Pancreas (tissue), 10 donors: ENCODE measurements at regions not wholly inside any gene's neighbourhood (a gene's known extent, or its start where the extent isn't known, plus 50 kb on each side); places are given as distances from the start of the nearest gene placed in this dataset.
A peak's percentile ranks its signal among the peaks of the same experiment; 100 is the strongest.

Experiments used
- ATAC-seq, 4 donors: fragments of 200-7000 bp; cut with Tn5 transposase; one replicate each; pipeline versions ENCODE4 v1.8.0 to v1.9.1; 2020; ENCODE audit warnings: mild to moderate bottlenecking in 4 of 4, moderate library complexity in 4 of 4
- DNase-seq, 6 donors: peaks; one replicate each; pipeline ENCODE4 v3.0.0-alpha.2; 2020
- FAIRE-seq: peaks from 2 replicates; lab custom pipeline; 2012; peaks lifted over from hg19 to GRCh38; lab: Jason Lieb, UNC
- H3K27ac ChIP-seq, 4 donors: fragments of 200-600 bp; sonication (generic); 1 replicate in 3 of 4; 2 replicates in 1 of 4; pipeline versions ENCODE4 v1.5.0 to v1.8.0; 2020
- H3K27me3 ChIP-seq, 4 donors: fragments of 200-600 bp; one replicate each; pipeline ENCODE4 v1.8.0; 2021
- H3K36me3 ChIP-seq, 3 donors: fragments of 200-600 bp; sonication (generic) in 1 of 3; one replicate each; pipeline versions ENCODE4 v1.5.0 to v1.8.0; 2020 to 2021
- H3K4me1 ChIP-seq, 3 donors: fragments of 200-600 bp; one replicate each; pipeline ENCODE4 v1.8.0; 2021
- H3K4me3 ChIP-seq, 4 donors: fragments of 200-600 bp; sonication (generic) in 2 of 4; one replicate each; pipeline versions ENCODE4 v1.5.0 to v1.8.0; 2020 to 2021
- H3K9me3 ChIP-seq, 4 donors: fragments of 200-600 bp; one replicate each; pipeline ENCODE4 v1.8.0; 2021
- CTCF ChIP-seq, 4 donors: fragments of 200-600 bp; sonication (generic) in 3 of 4; IDR thresholded peaks; one replicate each; pipeline versions ENCODE4 v1.5.0 to v1.8.0; 2021; ENCODE audit warnings: antibody characterized with exemption in 4 of 4
- WGBS, 2 donors: extraction: QIAGEN DNeasy Blood & Tissue Kit; methylation state at CpG; one replicate each; pipeline ENCODE4 v1.1.7; 2013; 5-methylcytosine and 5-hydroxymethylcytosine counted together
- intact Hi-C, 3 donors: fragments of 100-400 bp; cut with DNase I; formaldehyde crosslinking; loops; one replicate each; pipeline versions ENCODE4 v1.11.1 to v1.14.2; 2022
- donor health status: healthy with polysubstance abuse.
- donor health status: DM: no; HTN: no; CAD: no; lungs with moderate emphysema.
- donor health status: DM: no; HTN: no; CAD: no.
- donor health status: control.
- donor health status: control.
- donor health status: Bipolar disorder and iron deficiency.
- donor health status: DM: yes; HTN: yes; CAD: no.
- donor health status: DM: no; HTN: no; CAD: no.
- donor health status: DM: no; HTN: no; CAD: no.
- donor health status: DM: yes; HTN: yes; CAD: no.

DNA sequence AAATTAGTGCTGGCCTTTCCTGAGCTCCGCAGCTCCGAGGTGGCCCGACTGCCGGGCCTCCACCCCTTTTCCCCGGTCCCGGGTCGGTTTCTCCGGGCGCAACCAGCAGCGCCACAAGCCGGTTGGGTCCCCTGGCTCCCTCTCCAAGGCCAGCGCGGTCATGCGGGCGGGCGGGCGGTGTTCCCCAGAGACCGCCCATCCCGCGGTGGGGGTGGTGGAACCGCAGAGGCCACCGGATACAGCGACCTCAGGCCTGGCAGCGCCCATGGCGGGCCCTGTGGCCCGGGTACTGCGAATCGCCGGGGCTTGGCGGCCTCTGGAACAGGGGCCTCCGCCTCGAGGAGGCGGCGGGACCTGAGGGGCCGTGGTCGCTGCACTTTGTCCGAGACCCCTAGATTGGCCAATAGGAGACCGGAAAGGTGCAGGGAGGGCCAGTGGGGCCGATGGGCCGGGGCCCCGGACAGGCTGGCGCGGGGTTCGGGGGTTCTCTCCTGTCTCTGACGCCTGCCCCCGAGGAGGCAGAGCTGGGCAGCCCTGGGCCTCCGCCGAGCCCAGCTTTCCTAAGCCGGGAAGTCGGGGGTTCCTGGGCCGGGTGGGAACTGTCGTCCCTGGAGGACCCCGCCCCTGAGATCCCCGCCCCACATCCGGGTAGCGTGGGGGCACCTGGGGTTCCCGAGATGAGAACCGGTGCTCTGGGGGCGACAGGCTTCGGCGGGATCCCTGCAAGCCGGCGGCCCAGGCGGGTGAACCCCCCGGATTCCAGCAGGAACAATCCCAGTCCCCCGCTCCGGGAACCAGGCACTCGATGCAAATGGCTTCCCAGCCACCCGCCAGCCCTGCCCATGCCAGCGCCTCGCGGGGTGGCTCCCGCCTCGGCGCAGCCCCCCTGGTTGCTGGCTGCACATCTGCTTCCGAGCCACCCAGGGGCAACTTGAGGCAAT is 293.9 kb downstream of the ZSWIM6 start:
- Histone ChIP-seq H3K4me3 (peak overlapping the region; percentile 21 to 60 (median 50)), H3K9me3 (no peaks in the 10 kb centered on the region), H3K27me3 (no peaks in the 10 kb centered on the region), H3K36me3 (no peaks in the 10 kb centered on the region), H3K4me1 (peaks cover 0 to 10% (median 8%) of the 10 kb centered on the region in 3 donors), H3K27ac (peak overlapping the region; percentile 33 to 78 (median 63))
- peak; percentile 95 to 98 (median 96) for ATAC-seq
- FAIRE-seq: no peak
- peak; percentile 81 to 91 (median 89) for DNase-seq
- WGBS, 2 donors: 14 to 19% methylated on average over 70 to 76 of the region's 76 CpGs
- intact Hi-C loops: no loop called here
- no peak for TF ChIP-seq CTCF (IDR thresholded peaks at IDR 0.05)

- no peak for ATAC-seq
- 73 to 74% methylated on average over 10 of the region's 10 CpGs for WGBS, 2 donors
- Histone ChIP-seq H3K36me3 (no peaks in the 10 kb centered on the region), H3K27ac (no peak overlapping the region), H3K9me3 (no peaks in the 10 kb centered on the region), H3K27me3 (no peaks in the 10 kb centered on the region), H3K4me1 (peaks cover 0 to 5% (median 0%) of the 10 kb centered on the region in 3 donors), H3K4me3 (peak overlapping the region in 2 of 4 donors; percentile 44 to 60)
- DNase-seq: no peak
- no peak for TF ChIP-seq CTCF (IDR thresholded peaks at IDR 0.05)
- intact Hi-C loops: no loop called here
- FAIRE-seq: no peak
Observed at GRCh38 chr5:61626639-61627282, 294.7 kb downstream of the ZSWIM6 start.

- WGBS, 2 donors: 52 to 58% methylated on average over 2 of the region's 2 CpGs
- H3K9me3 ChIP-seq: no peaks in the 10 kb centered on the region
- no peak for FAIRE-seq
- no peaks in the 10 kb centered on the region for H3K27me3 ChIP-seq
- intact Hi-C loops: no loop called here
- H3K27ac ChIP-seq: no peak overlapping the region
- TF ChIP-seq CTCF (IDR thresholded peaks at IDR 0.05): no peak
- no peak overlapping the region for H3K4me3 ChIP-seq
- H3K36me3 ChIP-seq: no peaks in the 10 kb centered on the region
- ATAC-seq: no peak
- no peak for DNase-seq
- peaks cover 0 to 5% (median 0%) of the 10 kb centered on the region in 3 donors for H3K4me1 ChIP-seq
Observed at GRCh38 chr5:61627531-61627930, 295.5 kb downstream of the ZSWIM6 start.

DNA sequence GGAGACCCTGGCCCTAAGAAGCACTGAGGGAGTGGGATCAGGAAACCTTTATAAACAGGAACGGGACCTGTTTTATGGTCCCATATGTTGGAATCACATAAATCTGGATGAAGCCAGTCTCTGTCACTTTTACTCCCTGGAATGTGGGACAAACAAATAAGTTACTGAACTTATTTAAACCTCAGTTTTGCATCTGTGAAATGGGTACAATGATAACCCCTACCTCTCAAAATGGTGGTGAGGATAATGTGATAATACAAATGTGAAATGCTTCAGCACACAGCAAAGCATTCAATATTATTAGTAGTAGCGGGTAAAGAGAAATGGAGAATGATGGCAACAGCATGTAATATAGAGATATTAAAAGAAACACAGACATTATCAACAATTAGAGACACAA is 298.9 kb downstream of the ZSWIM6 start:
- Histone ChIP-seq H3K4me1 (no peaks in the 10 kb centered on the region), H3K4me3 (no peak overlapping the region), H3K36me3 (no peaks in the 10 kb centered on the region), H3K9me3 (no peaks in the 10 kb centered on the region), H3K27me3 (no peaks in the 10 kb centered on the region), H3K27ac (peak overlapping the region in 1 of 4 donors; percentile 1)
- FAIRE-seq: no peak
- intact Hi-C loops: no loop called here
- ATAC-seq: no peak
- no peak for TF ChIP-seq CTCF (IDR thresholded peaks at IDR 0.05)
- WGBS, 2 donors: 94 to 96% methylated on average over 2 of the region's 2 CpGs
- no peak for DNase-seq
